SKM-1 treated with dmso at 0.1 percent for 144 hours (cell line): ENCODE measurements at regions not wholly inside any gene's neighbourhood (a gene's known extent, or its start where the extent isn't known, plus 50 kb on each side); places are given as distances from the start of the nearest gene placed in this dataset.
"Not testable (repeated sequence)": the region's sequence is repeated elsewhere in the genome, so short reads cannot be mapped to it uniquely, and the experiment has no call there.

Source experiments
- DNase-seq: peaks from one replicate; lab custom pipeline; 2025; ENCODE audit not compliant: unreplicated experiment; lab: John Stamatoyannopoulos, UW

DNA sequence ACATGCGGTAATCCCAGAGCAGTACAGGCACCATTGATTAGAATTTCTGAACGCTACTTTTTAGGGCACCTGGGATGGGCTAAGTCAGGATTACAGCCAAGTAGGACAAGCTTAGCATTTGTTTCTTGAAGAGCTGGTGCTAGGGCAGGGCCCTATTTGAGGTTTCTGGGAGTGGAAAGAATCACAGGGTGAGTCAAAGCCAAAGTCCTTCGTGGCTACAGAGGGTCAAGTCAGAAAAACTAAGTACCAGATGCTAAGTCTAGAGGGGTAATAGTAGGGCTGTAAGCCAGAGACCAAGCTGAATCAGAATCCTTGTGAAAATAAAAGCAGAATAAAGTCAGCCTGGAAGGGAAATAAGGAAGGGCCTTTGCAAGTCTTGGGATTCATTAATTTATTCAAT, 448.6 kb downstream of the ZIC3 start:
- DNase-seq: no peak

DNA sequence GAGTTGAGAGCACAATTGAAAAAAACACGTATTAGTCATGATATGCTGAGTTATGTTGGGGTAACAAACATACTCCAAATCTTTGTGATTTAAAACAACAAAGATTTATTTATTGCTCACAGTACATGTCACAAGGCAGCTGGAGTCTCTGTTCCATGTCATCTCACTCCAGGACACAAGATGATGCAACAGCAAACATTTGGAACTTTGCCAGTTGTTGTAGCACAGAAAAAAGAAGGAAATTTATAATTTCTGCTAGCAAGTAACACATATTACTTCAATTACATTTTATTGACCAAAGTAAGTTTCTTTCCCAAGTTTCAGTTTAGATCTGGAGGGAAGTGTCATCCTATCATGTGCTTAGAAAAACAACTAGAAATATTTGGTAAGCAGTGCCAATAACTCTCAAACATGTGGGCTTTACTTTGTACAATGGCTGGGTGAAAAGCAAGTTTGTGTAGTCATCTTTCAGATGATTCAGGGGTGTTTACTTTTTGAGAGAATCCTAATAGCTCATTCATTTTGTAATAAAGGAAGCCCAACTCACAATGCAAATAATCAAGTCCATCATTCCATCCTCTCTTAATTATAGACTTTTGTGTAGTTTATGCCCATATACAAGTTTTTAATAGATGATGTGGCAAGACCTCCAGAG, 452.3 kb downstream of the ZIC3 start:
- DNase-seq: no peak

DNA sequence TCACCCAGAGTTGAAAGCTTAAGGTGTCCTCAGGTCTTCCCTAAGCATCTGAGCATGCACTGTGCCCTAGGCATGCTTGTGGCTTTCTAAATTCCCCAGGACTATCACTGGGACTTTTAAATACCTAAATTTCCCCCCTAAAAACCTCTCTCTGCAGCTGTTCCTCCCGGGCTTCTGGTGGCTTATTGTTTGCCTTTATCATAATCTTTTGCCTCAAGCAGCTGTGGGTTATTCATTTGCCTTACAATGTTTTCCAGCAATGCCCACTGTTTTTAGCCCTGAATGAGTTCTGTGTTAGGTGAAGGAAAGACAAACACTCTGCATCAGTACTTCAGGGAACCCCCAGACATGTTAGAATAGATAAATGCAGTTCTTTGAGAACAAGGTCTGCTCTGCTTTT, 455.0 kb downstream of the ZIC3 start:
- DNase-seq: no peak

DNA sequence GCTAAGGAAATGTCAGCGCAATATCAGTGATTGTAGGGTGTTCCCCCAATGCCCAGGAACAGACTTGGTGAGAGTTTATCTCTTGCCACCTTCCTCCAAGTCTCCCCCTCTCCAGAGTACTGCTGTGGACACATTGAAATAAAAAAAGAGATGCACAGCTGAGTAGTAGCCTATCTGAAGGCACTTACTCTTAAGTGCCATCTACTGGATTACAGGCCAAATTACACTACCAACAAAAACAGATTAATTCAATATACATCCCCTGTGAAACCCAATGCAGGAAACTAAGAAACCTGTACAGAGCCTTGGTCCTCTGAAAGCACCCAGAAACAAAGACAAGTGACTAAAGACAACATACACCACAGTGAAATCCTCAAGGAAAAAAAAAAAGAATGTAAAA, 460.3 kb downstream of the ZIC3 start:
- DNase-seq: peak; percentile 1

DNA sequence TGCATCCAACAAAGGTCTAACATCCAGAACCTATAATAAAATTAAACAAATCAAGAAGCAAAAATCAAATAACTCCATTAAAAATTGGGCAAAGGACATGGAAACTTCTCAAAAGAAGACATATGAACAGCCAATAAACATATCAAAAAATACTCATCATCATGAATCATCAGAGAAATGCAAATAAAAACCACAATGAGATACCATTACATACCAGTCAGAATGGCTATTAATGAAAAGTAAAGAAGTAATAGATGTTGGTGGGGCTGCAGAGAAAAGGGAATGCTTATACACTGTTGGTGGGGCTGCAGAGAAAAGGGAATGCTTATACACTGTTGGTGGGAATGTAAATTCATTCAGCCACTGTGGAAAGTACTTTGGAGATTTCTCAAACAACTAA, 465.8 kb downstream of the ZIC3 start:
- no peak for DNase-seq

DNA sequence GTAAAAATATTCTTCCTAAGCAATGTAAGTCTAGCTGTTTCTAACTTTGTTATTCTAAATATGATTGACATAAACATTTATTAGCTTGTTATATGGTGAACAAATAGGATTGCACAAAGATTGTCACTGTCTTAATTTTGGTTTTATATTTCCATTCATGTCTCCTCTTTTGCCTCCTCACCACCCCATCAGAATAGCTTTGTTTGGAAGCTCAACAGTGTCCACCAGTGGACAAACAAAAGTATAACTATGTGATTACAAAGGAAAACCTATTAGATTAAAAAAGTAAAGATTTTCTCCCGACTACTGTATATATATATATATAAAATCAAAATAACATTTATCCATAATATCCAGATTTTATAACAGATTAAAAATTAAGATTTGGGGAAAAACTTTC, 468.2 kb downstream of the ZIC3 start:
- DNase-seq: no peak

DNA sequence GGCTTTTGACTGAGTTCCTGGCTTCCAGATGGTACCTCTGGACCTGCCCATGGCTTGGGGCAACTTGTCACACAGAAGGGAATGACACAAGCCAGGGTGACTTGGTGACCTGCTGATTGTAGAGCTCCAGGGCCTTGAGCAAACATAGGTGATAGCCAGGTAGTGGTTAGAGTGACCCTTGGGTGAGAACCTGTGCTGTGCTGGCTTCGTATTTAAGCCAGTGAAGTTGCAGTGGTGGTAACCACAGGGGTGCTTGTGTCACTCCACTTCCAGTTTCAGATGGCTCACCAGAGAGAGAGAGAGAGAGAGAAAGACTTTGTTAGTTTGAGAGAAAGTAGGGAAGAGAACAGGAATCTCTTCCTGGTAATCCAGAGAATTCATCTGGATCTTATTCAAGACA, 471.6 kb downstream of the ZIC3 start:
- DNase-seq: no peak

DNA sequence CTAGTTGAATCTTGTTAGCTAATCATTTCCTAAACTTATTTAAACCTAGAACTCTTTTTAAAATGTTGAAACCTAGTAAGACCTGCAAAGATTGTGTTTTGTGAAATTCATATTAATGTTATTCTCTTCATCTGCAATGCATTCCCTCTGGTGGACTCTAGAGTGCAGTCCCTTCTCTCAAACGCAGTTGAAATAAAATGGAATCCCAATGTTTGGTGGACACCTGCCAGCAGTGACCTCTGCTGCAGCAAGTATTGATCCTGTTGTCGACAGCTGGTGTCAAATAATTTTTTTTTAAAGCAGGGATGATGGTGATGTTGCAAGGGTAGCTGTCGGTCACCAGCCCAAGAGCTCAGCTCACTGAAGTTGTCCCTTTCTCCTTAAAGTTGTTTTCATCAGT, 492.0 kb downstream of the ZIC3 start:
- no peak for DNase-seq

DNA sequence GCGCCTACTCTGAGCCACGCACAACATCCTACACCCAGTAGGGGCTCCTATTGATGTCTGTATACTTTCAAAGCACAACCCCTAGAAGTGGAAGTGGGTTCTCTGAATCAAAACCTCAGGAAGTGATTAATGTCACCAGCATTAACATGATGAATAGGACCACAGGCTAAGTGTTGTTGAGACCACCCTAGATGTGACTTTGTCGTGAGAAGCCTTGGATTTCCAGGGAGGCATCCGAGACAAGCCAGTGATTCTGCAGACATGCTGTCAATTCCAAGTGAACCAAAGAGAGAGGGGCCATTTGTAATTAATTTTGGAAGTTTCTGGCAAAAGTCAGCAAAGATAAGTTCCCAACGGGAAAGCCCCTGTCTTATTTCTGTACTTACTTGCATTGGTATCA, 493.0 kb downstream of the ZIC3 start:
- DNase-seq: no peak

DNA sequence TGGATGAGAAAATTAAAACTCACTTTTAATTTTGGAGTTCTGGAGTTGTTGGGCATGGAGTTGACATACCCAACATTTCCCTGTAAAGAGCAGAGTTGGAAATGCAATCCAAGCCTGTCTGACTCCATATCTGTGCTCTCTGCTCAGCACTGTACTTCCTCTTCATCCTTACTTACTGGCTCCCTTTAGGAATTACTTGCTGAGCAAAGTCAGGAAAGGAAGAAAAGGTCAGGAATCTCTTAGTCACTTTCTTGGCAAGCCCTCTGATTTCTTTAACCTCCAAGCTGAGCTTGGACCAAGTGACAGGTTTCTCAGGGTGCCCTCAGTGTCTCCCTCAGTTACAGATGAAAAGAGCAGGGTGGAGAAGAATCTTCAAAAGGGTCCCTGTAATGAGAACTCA, 501.5 kb downstream of the ZIC3 start:
- DNase-seq: no peak

DNA sequence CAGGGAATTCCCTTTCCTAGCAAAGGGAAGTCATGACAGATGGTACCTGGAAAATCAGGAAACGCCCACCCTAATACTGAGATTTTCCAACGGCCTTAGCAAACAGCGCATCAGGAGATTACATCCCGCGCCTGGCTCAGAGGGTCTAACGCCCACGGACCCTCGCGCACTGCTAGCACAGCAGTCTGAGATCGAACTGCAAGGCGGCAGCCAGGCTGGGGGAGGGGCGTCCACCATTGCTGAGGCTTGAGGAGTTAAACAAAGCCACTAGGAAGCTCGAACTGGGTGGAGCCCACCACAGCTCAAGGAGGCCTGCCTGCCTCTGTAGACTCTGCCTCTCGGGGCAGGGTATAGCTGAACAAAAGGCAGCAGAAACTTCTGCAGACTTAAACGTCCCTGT, 507.7 kb downstream of the ZIC3 start:
- DNase-seq: no peak

DNA sequence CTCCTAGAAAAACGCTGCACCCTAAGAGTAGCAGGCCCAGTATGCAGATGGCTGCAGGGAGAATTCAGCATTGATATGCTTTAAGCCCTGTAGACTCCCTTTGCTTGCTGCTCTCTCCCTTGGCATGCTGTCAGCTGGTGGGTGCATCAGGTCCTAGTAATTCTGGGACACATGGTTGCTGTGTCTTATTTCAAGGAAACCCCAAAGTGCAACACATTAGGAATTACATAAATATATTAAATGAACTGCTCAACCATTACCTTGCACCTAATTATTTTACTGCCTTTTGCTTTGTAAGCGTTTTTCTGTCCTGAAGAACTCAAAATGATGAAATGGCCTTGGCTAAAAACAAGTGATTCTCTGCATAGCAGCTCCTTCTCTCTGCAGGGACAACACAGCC, 516.3 kb downstream of the ZIC3 start:
- DNase-seq: no peak

DNA sequence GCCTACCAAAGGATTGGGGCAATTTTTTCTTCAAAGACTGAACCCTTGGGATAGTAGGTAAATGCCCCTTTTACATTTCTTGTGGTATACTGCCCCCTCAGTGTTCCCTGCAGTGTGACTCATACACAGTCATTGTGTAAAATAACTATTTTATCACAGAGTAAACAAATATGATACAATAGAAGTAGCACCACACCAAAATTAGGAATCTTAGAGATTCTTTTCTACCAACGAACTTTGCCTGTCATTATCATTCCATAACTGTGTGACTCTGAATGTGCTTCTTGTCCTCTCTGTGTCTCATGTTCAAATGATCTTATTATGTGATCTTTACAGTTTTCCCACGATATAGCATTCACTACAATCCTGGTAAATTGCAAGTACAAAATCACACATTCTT, 517.0 kb downstream of the ZIC3 start:
- no peak for DNase-seq

DNA sequence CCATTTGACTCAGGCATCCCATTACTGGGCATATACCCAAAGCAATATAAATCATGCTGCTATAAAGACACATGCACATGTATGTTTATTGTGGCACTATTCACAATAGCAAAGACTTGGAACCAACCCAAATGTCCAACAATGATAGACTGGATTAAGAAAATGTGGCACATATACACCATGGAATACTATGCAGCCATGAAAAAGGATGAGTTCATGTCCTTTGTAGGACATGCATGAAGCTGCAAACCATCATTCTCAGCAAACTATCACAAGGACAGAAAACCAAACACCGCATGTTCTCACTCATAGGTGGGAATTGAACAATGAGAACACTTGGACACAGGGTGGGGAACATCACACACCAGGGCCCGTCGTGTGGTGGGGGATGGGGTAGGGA, 545.0 kb downstream of the ZIC3 start:
- DNase-seq: not testable (repeated sequence)

DNA sequence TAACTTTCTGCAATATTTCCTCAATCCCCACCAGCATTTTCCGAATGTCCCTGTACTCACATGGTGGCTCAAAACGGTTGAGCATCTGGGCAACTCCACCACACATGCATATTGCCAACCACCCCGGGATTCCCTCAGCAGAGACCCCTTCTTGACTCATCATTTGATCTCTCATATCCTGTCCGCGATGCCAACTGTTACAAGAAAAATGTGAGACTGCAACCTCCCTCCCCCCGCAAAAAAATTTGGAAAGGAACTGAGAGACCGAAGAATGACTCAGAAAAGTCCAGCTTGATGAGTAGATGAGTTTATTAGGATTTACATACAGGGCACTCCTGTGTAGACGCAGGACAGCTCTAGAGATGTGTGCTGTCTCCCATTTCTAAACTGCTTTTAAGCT, 561.4 kb downstream of the ZIC3 start:
- no peak for DNase-seq

DNA sequence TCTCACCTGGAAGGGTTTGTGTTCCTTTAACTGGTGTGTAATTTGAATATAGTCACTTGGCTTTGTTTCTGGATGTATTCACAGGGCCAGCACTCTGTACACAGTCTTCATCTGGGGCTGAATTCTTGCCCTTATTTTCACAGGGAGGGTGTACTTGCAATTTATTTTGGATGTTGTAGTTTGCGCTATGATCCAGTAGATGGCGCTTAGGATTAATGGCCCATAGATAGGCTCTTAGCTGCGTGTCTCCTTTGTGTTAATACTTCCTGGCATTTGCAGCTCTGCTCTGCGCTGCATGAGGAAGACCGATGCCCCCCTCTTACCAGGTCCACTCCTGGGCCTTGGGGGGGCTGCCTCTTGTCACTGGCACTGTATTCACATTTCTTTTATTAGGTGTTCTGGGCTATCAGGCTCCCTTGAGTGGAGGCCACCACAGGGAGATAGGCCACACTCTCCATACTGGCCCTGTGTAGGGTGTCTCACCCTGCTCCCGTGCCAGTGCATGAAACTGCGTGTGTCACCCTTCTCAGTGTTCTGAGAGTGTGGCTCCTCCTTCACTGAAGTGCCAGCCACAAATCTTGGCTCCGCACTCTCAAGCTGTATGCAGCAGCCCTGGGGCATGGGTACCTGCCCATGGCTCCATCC, 562.2 kb downstream of the ZIC3 start:
- peak; percentile 18 for DNase-seq

DNA sequence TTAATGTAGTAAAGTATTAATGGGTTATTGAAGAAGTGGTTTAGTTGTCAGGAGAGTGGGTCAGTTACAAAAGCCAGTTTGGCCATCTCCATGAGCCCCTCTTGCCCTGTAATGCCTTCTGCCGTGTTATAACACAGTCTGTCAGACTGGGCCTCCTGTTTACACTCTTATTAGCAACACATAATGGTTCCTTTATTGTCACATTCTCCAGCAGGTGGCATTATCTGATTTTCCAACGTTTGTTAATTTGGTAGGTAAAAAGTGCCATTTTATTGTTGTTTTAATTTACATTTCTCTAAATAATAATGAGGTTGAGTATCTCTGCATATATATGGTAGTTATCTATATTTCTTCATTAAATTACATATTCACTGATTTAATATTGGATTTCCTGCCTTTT, 560.8 kb downstream of the FGF13 start:
- no peak for DNase-seq

DNA sequence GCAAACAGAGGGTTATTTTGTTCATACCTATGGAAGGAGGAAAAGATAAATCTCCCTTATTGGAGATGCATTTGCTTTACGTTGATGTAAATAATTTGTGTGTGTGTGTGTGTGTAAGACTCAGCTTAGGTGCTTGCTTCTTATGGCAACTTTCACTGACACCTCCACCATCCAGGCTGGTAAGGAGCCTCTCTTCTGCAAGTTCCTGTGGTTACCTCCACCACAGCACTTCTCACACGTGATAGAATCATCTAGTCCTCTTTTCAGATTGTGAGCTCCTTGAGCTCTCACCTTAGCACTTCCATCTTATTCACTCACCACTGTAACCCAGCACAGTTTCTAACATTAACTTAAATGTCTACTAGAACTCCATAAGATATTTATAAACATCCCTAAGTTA, 553.7 kb downstream of the FGF13 start:
- DNase-seq: no peak

DNA sequence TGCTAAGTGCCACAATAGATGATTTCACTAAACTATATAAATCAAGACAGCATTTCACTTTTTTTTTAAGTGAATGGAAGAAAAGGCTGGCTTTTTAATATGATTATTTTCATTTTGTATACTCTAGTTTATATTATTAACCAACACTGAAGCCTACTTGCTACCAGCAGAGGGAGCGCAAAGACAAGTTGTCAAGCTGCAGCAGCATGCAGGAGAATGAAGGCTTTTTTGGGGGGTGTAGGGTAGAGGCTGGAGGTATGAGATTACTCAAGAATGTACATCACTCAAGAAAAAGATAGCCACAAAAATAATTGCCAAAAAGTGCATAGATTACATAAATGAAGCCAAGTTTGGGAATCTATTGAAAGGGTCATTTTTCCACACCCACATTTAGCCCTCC, 519.5 kb downstream of the FGF13 start:
- no peak for DNase-seq

DNA sequence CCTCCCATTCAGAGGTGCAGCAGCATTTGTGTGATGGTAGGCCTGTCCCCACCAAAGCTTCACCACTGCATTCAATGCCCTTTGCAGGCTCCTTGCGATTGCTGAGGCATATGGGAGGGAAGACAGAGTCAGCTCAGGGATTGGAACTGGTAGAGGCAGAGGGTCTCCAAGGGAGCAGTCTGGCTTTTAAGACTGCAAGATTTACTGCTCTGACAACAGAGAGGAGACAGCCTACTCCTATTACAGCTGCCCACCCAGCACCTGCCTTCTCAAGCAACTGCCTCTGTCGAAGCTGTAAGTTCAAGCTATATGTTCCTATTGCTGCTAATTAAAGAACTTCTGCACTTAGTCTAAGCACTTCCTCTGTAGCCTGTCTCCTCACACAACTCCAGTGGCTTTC, 481.8 kb downstream of the FGF13 start:
- no peak for DNase-seq

DNA sequence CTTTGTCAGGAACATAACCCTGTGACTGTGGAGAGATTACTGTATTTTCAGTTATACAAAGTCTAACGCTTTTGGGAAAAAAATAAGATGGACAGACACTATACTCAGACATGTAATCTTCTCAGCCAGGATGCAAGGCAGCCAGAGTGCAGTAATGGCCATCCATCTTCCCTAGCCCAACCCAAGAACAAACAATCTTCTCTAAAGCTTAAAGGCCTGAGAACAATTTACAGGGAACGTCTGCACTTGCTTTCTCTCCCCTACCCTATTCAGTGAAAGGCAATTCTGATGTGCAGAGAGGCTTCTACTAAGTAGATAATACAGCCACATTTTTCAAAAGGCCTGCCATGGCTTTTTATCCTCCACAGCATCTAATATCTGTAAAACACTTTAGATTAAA, 471.3 kb downstream of the FGF13 start:
- DNase-seq: no peak

DNA sequence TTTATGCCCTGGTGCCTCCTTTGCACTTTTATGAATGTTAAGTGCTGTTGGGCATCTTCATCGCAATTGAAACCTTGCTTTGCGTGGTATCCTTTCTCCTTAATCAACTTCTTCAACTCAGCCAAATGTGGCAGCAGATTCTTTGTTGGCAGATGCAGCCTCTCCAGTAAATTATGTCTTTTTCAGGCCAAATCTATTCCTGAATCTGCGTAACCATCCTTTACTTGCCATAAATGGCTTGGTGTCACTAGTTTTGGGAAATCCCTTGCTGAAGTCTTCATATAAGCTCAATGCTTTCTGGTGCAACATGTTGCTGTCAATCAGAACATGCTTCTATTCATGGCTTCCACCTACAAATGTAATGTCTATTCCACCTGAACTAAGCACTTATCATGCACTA, 457.5 kb downstream of the FGF13 start:
- DNase-seq: no peak

DNA sequence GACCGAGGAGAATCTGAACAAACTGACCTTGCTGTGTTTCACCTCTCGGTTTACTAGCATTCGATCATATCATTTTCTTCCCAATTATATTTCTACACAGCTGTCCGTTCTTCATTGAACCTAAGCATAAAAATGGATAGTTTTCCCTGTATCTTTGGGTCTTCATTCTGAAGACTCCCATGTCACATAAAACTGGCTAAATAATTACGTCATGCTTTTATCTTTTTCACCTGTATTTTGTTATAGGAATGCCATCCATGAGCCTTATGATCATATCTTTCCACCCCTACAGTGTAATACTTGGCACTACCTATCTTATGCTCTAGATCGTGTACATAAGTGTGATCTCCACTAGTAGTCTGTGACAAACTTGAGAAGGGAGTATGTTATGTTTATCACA, 456.1 kb downstream of the FGF13 start:
- no peak for DNase-seq
